Esophagus muscularis mucosa (tissue), 4 donors: ENCODE measurements at regions not wholly inside any gene's neighbourhood (a gene's known extent, or its start where the extent isn't known, plus 50 kb on each side); places are given as distances from the start of the nearest gene placed in this dataset.

ENCODE experiments used
- EP300 ChIP-seq: sonication (generic); formaldehyde crosslinking; IDR thresholded peaks from one replicate; pipeline ENCODE4 v1.6.1; 2017; ENCODE audit warnings: antibody characterized with exemption
- POLR2A ChIP-seq: fragments of 450-650 bp; IDR thresholded peaks from one replicate; pipeline ENCODE4 v1.6.1; 2017; ENCODE audit warnings: antibody characterized with exemption, moderate library complexity, mild to moderate bottlenecking, low read depth
- POLR2AphosphoS5 ChIP-seq, 2 donors: sonication (generic); formaldehyde crosslinking; IDR thresholded peaks; one replicate each; pipeline ENCODE4 v1.6.1; 2017; ENCODE audit warnings: antibody characterized with exemption in 2 of 2
- TF ChIP-seq, protein P1 (sequence below), 3 experiments: fragments of 200-600 bp in 2 of 3; fragments of 450-650 bp in 1 of 3; sonication (generic) in 2 of 3; IDR thresholded peaks; one replicate each; pipeline ENCODE4 v1.5.1; 2017 to 2019; ENCODE audit warnings: antibody characterized with exemption in 3 of 3, mild to moderate bottlenecking in 2 of 3, moderate library complexity in 1 of 3

GRCh38 chr9:94005272-94005901, 50.2 kb upstream of the BARX1 start:
- TF ChIP-seq EP300 (no peak), POLR2A (no peak), POLR2AphosphoS5 (IDR thresholded peaks at IDR 0.05) (no peak)
- TF ChIP-seq, protein P1, sequence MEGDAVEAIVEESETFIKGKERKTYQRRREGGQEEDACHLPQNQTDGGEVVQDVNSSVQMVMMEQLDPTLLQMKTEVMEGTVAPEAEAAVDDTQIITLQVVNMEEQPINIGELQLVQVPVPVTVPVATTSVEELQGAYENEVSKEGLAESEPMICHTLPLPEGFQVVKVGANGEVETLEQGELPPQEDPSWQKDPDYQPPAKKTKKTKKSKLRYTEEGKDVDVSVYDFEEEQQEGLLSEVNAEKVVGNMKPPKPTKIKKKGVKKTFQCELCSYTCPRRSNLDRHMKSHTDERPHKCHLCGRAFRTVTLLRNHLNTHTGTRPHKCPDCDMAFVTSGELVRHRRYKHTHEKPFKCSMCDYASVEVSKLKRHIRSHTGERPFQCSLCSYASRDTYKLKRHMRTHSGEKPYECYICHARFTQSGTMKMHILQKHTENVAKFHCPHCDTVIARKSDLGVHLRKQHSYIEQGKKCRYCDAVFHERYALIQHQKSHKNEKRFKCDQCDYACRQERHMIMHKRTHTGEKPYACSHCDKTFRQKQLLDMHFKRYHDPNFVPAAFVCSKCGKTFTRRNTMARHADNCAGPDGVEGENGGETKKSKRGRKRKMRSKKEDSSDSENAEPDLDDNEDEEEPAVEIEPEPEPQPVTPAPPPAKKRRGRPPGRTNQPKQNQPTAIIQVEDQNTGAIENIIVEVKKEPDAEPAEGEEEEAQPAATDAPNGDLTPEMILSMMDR (IDR thresholded peaks at IDR 0.05) = no peak
